Epithelial cell of proximal tubule (primary cell): ENCODE measurements at regions not wholly inside any gene's neighbourhood (a gene's known extent, or its start where the extent isn't known, plus 50 kb on each side); places are given as distances from the start of the nearest gene placed in this dataset.

ENCODE experiments used
- DNase-seq: peaks from one replicate; pipeline ENCODE4 v3.0.0-alpha.2; 2011; ENCODE audit warnings: low read depth
- H3K4me3 ChIP-seq: 2 replicates; pipeline ENCODE4 v1.5.1; 2011; ENCODE audit warnings: low read depth, mild to moderate bottlenecking, low read length
- CTCF ChIP-seq: conservative IDR thresholded peaks from 2 replicates; pipeline ENCODE4 v1.5.1; 2012; ENCODE audit warnings: low read depth, mild to moderate bottlenecking, low read length

GRCh38 chr1:4214826-4215225 is 314.8 kb upstream of the C1orf174 start:
- no peak for TF ChIP-seq CTCF
- H3K4me3 ChIP-seq: no peak overlapping the region
- DNase-seq: no peak

DNA sequence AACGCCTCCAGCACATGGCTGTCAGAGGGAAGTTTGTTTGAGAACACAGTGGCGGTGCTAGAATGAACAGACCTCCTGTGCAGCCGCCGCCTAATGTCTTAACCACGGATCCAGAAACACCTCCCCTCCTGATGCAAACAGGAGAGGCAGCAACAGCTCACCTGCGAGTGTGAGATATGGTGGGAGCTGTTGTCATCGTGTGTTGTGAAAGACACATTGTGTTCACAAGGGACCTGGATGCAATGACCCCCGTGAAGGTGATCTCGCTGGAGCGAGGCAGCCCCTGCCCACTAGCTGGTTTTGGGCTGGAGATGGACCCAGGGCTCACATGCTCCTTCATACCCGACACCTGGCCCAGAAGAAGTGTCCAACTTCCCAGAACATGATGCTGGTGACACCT is 315.3 kb upstream of the C1orf174 start:
- no peak for DNase-seq
- no peak overlapping the region for H3K4me3 ChIP-seq
- no peak for TF ChIP-seq CTCF

DNA sequence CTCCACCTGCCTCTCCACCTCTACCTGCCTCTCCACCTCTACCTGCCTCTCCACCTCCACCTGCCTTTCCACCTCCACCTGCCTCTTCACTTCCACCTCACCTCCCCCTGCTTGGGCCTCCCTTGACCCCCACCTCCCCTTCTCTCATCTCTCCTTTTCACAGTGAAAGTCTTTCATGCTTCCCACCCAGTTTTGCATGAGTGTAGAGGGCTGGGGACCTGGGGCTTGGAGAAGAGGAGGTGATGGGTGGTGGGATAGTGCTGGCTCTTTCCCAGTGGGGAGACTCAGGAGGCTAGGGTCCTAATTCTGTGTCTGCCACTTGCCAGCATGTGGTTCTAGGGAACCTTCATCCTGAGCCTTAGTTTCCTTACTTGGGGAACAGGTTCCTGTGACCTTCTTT is 316.2 kb upstream of the C1orf174 start:
- TF ChIP-seq CTCF: no peak
- no peak overlapping the region for H3K4me3 ChIP-seq
- no peak for DNase-seq

- DNase-seq: no peak
- no peak overlapping the region for H3K4me3 ChIP-seq
- TF ChIP-seq CTCF: no peak
Measured at GRCh38 chr1:4218619-4219018, 318.5 kb upstream of the C1orf174 start.

DNA sequence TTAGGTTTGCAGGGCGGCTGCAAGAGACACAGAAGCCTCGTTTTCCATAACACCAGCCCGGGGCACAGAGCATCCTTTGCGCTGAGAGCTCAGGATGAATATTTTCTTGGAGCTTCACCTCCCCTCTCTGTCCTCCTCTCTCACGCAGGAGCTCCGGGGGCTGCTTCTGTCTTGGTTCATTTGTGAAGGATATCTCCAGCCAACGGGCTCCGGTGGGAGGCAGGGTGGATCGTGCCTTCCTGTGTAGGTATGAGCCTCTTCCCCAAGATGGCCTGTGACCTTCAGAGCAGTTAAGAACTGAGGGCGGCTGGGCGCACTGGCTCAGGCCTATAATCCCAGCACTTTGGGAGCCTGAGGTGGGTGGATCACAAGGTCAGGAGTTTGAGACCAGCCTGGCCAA is 319.0 kb upstream of the C1orf174 start:
- no peak overlapping the region for H3K4me3 ChIP-seq

GRCh38 chr1:4219826-4220225 is 319.8 kb upstream of the C1orf174 start:
- H3K4me3 ChIP-seq: no peak overlapping the region
- no peak for DNase-seq
- no peak for TF ChIP-seq CTCF

More for the DNA sequence above, 319.0 kb upstream of the C1orf174 start:
- no peak for DNase-seq
- no peak for TF ChIP-seq CTCF

- H3K4me3 ChIP-seq: no peak overlapping the region
- DNase-seq: no peak
- no peak for TF ChIP-seq CTCF
Measured at GRCh38 chr1:4220362-4220761, 320.3 kb upstream of the C1orf174 start.
